DND-41 (cell line): ENCODE measurements at regions not wholly inside any gene's neighbourhood (a gene's known extent, or its start where the extent isn't known, plus 50 kb on each side); places are given as distances from the start of the nearest gene placed in this dataset.
"Not testable (repeated sequence)": the region's sequence is repeated elsewhere in the genome, so short reads cannot be mapped to it uniquely, and the experiment has no call there.

ENCODE experiments used
- CTCF ChIP-seq: IDR thresholded peaks from 2 replicates; pipeline ENCODE4 v1.5.1; 2012; ENCODE audit warnings: borderline replicate concordance, low read length, moderate library complexity, mild to moderate bottlenecking; ENCODE audit not compliant: poor library complexity, severe bottlenecking; ENCODE audit errors: extremely low read depth
- EZH2 ChIP-seq: IDR thresholded peaks from 3 replicates; pipeline ENCODE4 v1.6.1; 2012; ENCODE audit warnings: borderline replicate concordance, low read depth, mild to moderate bottlenecking, moderate library complexity, low read length, inconsistent platforms; ENCODE audit not compliant: severe bottlenecking

GRCh38 chr2:147414656-147415055 is 430.2 kb upstream of the ACVR2A start:
- not testable (repeated sequence) for TF ChIP-seq CTCF, EZH2
